ENCODE measurements at regions not wholly inside any gene's neighbourhood (a gene's known extent, or its start where the extent isn't known, plus 50 kb on each side); places are given as distances from the start of the nearest gene placed in this dataset.

DNA sequence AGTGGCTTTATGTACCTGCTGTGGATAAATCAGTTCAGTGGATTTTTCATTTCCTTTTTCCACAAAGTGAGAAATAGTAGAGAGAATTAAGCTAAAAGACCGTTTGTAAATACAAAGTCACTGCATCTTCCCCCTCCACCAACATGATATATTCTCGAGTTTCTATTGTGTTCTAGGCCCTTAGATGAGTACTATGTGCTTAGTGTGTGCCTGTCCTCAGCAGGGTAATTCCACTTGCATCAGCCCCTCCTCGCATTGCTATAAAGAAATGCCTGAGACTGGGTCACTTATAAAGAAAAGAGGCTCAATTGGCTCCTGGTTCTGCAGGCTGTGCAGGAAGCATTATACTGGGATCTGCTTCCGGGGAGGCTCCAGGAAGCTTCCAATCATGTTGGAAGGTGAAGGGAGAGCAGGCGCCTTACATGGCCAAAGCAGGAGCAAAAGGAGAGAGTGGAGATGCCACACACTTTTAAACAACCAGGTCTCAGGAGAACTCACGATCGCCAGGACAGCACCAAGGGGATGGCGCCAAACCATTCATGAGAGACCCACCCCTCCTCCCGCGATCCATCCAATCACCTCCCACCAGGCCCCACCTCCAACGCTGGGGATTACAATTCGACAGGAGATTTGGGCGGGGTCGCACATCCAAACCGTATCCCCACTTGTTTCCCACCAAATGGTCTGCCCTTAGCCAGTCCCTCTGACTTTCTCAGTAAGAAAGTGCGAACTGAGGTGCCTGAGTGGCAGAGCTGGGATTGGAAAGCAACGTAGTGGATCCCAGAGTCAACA is 102.3 kb upstream of the ABCC4 start:
- TF ChIP-seq EZH2 (IDR thresholded peaks at IDR 0.05) (no peak), POLR2AphosphoS5 (IDR thresholded peaks at IDR 0.05; ENCODE audit: borderline replicate concordance, low read depth, low read length) (no peak), FOXP2 (optimal IDR thresholded peaks at IDR 0.05; ENCODE audit: control extremely low read depth, extremely low read length, insufficient read depth) (no peak)

Measured in SK-N-MC (cell line).